ENCODE measurements at regions not wholly inside any gene's neighbourhood (a gene's known extent, or its start where the extent isn't known, plus 50 kb on each side); places are given as distances from the start of the nearest gene placed in this dataset.

DNA sequence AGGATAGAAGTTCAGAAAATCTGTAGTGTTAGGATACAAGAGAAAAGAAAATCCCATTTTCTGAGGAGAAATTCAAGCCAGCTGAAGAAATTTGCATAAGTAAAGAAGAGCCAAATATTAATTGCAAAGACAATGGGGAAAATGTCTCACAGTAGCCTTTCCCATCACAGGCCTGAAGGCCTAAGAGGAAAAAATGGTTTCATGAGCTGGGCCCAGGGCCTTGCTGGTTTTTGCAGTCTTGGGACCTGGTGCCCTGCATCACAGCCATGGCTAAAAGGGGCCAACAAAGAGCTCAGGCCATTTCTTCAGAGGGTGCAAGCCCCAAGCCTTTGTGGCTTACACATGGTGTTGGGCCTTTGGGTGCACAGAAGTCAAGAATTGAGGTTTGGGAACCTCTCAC, 413.6 kb upstream of the CYRIA start:
- TF ChIP-seq, protein P1, sequence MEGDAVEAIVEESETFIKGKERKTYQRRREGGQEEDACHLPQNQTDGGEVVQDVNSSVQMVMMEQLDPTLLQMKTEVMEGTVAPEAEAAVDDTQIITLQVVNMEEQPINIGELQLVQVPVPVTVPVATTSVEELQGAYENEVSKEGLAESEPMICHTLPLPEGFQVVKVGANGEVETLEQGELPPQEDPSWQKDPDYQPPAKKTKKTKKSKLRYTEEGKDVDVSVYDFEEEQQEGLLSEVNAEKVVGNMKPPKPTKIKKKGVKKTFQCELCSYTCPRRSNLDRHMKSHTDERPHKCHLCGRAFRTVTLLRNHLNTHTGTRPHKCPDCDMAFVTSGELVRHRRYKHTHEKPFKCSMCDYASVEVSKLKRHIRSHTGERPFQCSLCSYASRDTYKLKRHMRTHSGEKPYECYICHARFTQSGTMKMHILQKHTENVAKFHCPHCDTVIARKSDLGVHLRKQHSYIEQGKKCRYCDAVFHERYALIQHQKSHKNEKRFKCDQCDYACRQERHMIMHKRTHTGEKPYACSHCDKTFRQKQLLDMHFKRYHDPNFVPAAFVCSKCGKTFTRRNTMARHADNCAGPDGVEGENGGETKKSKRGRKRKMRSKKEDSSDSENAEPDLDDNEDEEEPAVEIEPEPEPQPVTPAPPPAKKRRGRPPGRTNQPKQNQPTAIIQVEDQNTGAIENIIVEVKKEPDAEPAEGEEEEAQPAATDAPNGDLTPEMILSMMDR (IDR thresholded peaks at IDR 0.05) = no peak
- TF ChIP-seq SIN3A (IDR thresholded peaks at IDR 0.05; ENCODE audit: borderline replicate concordance, insufficient read depth, low read depth, low read length) = no peak

Measured in Panc1 (cell line).